Limb (tissue), 2 donors: ENCODE measurements at regions not wholly inside any gene's neighbourhood (a gene's known extent, or its start where the extent isn't known, plus 50 kb on each side); places are given as distances from the start of the nearest gene placed in this dataset.
A peak's percentile ranks its signal among the peaks of the same experiment; 100 is the strongest.

ENCODE experiments used
- DNase-seq, 2 donors: peaks; one replicate each; pipeline ENCODE4 v3.0.0-alpha.2; 2016; ENCODE audit errors: extremely low spot score in 2 of 2

DNA sequence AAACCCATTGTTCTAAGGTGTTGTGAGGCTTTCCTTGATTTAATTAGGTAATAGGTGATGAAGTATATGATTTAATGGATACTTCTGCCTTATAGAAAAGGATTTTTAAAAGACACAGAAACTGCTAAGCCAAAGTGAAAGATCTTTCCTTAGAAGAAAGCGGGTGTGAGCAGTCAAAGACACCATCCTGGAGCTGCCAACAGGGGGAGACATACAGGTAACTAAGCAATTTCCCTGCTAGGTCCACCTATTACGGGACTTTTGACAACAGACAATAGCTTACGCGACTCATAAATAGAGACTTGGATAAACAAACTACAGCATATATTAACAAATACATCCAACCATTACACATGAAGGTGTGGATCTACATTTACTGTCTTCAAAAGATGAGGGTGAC lies 669.5 kb downstream of the SQOR start:
- no peak for DNase-seq

DNA sequence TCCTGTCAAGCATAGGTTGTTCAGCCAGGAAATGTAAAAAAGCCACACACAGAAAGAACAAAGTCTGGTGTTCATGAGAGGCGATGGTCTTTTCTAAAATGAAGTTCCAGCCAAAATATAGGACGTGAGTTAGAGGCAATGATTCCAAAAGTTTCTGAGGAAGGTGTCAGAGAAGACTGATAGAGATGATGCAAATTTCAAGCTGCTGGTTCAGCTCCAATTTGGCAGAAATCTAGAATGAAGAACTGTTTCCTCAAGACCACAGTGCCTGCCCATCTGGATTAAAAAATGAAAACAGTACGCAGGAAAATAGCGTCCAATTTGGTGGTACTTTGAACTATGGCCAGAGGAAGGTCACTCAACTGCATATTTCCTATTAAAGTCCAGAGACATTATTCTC lies 672.9 kb downstream of the SQOR start:
- DNase-seq = no peak

DNA sequence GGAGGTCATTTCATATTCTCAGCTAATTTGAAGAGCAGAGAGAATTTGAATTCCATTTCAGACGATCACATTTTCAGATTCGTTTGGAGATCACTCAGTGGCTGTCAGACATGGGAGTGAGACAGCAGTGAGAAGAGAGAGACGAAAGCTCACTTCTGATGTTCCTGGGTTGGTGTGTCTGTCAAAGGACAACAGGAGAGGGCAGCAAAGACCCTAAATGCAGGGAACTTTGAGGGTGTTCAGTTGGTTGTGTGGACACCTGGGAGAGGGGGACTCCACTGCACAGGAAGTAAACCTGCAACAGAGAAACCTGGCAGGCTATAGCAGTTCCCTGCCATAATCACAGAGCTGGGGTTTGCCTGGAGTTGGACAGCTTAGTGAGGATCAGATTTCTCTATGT lies 675.1 kb downstream of the SQOR start:
- DNase-seq = no peak

DNA sequence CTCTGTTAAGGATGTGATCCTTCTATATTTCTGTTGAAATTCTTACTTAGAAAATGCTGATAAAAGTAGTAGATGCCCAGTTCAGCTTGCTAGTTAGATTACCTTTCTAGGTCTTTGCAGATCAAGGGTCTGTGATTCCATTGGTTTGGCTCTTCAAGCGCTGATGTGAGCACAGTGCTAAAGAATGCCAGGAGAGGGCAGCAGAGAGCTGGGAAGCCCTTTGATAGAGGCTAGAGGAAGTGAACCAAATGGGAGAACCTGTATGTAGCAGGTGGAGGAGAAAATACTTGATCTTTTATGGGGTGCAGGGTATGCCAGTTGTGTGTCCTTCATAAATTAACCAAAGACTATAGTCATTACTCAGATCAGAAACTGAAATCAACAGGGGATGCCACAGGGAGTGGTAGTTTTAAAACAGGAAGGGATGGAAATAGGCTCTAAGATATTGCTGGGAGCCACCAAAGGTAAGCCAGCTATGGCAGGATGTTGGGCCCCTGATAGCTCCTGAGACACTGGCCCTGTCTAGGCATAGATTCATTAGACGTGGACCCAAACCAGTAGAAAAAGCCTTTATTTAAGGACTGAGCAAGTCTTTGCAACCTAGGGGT lies 677.4 kb downstream of the SQOR start:
- peak; percentile 73 to 87 for DNase-seq

DNA sequence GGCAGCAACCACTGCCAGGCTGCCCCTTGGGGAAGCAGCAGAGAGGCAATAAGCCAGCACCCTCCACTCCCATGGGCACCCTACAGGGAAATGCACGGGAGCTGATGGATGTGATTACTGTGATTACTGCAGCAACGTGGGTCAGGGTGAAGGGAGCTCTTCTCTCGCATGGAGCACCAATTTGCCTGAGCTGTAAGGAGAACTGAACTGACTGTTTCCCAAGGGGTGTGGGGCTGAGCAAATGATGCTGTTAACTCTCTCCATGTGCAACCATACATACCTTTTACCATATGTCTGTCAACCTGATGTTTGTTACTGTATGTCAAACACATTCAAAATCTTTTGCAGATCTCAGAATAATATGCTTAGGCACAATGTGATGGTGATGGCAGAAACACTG lies 680.6 kb downstream of the SQOR start:
- no peak for DNase-seq

DNA sequence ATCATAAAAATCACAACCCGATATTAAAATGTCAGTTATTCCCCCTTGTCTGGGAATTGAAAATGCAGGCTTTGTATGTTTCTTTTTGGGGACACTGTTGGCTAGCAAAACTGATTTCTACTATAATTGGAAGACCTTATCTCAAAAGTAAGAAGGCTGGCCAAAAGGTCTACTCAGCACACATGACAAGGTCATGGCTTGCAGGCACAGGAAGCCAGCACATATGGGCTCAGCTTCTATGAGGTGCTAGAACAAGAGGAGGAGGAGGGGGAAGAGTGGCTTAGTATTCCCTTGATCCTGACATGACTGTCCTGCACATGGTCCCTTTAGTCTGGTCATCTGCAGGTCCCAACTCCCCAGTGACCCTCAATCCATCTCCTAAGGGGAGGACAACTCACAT lies 681.2 kb downstream of the SQOR start:
- DNase-seq = no peak

DNA sequence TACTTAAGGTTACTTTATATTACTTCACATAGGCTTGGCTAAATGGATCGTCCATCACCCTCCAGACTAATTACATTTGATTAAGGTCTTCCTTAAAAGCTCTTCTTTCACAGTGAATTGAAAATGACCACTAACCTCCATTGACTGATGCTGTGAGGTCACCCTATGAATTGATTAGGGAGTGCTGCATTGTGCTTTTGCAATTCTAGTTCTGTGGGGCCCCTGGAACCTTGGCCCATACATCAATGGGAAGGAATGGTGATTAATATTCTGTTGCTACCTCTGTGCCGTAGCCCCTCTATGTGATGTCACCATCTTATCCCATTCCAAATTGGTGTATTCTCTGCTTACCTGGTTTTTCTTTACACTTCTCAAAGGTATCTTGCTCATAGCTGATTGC lies 682.2 kb downstream of the SQOR start:
- DNase-seq = no peak

DNA sequence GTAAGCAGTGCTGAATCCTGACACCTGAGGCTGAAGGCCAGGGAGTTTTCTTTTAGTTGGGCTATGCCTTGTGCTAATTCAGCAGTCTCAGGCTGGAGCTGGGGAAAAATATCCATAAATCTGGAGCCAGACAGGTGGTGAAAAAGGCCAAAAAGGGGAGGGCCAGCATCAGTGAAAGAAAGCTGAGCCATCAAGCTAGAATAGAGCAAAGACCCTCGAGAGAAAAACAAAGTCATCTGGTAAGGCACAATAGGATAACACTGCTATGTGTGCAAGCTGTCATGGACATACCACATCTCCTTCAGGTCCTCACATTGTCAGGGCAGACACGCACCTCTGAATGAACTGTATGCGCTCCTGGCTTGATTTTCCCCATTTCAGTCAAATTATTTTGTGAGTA lies 687.9 kb downstream of the SQOR start:
- DNase-seq = no peak

DNA sequence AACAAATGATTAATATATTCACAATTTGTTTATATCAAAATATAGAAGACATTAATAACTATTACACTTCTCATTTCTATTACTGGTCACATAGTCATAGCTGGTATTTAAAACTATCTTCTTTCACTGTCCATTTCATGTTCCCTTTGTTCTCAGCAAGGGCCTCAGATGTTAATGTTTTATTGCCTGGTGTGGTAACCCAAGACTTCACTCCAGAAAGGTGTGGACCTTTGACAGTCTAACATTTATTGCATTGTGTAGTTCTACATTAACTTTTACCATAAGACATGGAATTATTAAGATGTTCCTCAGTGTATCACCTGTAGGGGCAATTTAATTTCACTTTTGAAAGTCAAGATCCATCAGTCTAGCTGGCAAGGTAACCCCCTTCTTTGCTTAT lies 691.3 kb downstream of the SQOR start:
- no peak for DNase-seq

DNA sequence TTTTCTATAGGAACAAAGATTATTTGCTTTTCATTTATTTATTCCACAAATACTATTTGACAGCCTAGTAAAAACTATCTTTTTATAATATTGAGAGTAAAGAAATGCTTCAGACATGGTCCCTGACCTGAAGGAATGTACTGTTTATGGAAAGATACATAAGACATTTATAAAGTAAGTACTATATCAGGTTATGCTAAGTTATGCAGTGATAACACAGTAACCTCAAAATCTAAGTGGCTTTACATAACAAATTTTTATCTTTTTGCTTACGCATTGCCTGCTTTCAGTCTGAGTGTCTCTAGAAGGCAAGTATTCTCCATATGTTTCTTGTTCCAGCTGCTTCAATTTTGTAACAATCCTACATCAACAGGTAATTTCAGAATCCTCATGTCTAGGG lies 694.0 kb downstream of the SQOR start:
- no peak for DNase-seq

DNA sequence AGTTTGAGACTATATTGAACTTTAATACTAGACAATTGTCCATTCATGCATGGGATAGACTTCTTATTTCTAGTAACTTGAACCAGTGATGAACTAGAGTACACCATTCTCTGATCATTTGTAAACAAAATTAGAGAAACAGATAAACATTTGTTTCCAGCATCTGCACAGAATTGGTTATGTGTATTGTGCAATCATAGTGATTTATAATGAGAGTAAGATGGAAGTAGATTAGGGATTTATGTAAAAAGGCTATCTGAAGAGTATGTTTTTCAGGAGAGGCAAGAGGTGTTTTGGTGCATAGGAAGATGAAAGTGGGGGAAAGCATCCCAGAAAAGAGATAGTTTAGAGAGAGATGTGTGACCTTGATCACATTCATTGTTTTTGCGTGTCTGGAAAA lies 695.0 kb downstream of the SQOR start:
- DNase-seq = no peak

DNA sequence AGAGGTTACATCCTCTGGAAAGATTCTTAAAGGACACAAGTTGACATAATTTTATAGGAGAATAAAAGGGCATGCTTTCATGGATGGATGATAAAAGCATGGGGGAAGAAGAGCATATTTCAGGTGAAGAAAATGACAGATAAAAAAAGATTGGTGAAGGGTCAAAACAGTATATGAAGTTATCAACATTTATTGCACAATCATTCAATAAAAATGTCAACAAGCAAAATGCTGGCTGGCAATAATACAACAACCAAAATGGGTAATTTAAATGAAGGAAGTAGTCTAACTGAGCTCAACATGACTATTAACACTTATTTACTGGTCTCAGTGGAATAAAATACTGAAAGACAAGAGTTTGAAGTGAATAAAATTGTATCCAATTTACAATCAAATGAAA lies 696.7 kb downstream of the SQOR start:
- no peak for DNase-seq

DNA sequence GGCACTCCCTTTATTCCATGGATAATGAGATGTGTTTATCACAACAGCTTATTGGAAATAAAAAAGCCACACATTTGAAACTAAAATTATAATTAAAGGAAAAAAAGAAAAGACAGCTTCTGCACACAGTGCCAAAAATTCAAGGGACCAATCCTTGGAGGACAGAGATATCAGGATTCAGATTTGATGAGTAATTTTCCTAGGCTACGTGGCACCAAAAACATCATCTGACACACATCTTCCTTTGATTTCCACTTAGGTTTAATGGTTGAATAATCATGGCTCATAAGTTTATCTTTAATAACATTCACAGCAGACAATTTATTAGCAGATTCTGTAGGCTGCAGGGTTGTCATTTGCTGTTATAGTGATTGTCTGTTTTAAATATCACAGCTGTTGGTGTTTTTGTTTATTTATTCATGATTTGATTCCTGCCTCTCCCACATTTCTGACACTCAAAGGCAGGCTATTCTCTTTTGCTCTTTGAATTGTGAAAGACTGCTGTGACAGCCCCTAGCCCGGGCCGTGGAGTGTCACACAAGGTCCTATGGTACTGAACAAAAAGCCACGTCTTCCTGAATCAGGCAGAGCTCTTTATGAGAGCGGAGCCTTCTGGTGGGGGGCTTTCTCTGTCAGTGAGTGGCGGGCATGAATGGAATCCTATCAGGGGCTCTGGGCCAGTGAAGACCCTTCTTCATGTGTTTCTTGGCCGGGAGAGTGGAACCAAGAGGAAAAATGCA lies 708.5 kb downstream of the SQOR start:
- no peak for DNase-seq

DNA sequence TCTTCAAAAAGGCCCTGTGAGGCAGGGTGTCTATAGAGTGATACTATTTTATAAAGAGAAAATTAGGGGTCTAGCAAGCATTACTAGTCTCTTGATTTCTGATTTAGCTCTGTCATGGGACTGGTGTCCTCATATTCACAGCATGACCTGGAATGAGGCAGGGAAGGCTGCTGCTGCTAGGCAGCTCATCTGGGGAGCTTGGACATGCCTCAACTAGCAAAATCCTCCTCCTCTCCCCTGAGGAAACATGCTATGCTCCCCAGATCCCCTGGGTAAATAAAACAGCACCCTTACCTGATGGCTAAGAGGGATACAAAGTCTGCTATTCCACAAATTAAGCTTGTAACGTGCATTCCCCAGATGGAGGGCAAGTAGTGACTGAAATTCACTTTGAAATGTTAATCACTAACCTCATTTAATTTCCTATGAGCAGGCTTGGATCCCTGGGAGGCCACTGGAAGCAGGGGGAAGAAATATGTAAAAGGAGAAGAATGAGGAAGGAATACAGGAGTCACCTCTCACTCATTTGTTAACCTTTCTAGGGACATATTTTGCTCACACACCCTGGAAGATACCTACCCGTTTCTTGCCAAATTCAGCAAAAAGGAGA lies 709.4 kb downstream of the SQOR start:
- DNase-seq = no peak

DNA sequence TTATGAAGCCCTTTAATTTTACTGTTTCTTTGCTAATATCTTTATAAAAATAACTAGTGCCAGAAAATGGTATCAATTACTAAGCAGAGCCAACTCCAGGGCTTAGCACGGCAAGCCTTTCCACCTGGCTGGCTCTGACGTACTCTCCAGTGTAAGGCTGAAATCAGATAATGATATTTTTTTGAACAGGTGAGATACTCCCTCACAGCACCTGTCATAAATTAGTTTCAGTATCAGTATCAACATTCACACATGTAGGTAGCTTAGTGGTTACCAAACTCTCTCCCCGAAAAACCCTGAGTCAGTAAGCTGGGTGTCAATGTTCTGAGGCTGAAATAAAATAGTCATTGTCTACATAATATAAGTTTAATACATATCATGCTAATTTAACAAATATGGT lies 710.1 kb downstream of the SQOR start:
- no peak for DNase-seq

DNA sequence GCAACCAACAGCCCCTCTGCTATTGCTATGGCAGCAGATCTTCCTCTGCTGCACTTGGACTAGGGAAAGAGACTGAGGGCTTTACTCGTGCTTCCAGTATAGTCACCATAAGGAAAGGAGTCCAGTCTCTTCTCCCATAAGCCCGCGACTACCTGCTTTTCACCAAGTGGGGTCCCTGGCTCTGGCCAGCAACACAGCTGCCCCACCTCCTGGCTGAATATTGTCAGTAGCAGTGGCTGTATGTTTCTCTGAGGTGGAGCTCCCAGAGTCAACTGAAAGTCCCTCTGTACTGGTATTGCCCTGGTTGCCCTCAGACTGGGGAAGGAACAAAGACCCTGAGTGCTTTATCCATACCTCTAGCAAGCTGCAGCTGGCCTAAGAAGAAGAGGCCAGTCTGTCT lies 719.6 kb downstream of the SQOR start:
- no peak for DNase-seq

DNA sequence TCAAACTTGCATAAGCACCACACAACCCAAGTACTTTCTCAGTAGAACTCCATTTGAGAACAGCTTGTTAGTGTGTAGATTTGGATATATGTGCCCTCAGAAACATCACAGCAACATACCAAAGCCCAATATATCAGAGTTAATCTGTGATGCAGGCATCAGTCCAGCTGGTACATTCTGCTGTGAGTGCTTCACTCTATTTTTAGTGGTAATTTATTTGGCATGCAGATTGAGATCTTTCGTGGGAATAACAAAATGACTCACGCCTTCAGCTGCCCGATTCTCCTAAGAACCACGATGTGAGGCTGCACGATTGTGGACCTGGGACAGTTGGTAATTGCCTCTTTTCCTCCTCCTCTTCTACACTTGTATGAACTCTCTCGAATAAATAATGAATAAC lies 730.7 kb downstream of the SQOR start:
- DNase-seq = peak in 1 of 2 donors; percentile 9

DNA sequence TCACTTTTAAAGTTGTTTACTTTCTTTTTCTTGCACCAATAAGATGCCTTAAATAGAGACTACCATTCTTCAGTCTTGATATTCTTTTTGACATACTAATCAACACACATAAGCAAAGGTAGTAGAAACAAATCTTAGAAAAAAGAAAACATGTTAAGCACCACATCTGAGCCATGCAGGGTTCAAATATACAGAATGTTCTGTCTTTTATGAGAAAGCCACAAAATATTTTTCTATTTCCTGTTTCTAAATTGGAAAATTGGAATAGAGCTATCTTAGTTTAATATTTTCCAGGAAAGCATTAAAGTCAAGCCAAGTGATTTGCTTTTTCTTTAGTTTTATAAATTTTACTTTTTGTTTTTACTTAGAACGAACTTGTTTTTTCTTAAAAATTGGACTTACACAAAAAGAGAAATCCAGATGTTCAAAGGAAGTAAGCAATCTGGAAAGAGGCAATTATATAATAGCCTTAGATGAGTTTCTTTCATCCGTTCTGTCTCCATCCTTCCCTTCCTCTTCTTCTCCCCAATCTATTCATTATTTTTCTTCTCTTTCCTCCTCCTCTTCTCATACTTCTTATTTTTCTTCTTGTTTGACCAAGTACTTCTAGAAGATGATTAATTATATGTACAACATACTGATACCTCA lies 731.7 kb downstream of the SQOR start:
- peak in 1 of 2 donors; percentile 24 for DNase-seq

DNA sequence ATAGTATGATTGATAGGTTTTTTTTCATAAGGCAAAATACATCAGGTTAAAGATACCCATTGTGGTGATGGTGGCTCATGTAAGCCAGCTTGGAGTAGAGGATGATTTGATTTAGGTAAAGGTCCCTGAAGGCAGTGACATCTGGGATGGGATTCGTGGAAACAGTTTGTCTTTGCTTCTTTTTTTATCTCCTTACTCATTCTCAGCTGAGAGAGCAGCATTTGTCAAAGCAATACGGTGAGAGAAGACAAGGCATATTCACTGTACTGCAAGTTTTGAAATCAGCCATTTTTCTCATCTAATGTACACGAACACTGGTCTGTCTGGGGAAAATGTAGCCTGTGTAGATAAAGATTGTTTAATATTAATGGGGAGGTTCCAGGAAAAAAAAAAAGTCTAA lies 749.1 kb downstream of the SQOR start:
- DNase-seq = no peak

DNA sequence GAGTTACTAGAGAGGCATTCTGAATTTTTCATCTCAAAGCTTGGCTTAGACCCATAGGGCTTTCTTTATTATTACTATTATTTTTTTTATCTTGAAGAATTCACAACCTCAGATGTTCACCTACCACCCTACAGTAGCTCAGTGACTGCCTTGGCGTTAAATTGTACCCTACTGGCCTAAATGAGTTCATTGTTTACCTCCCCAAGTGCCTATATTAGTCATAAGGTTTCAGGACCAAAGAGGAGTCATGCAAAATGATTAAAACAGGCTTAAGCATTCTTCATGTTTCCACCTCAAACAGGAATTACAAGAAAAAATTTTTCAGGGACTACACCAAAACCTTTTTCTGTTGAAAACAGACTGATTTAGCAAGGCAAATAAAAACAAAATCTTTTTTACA lies 751.5 kb downstream of the SQOR start:
- no peak for DNase-seq

DNA sequence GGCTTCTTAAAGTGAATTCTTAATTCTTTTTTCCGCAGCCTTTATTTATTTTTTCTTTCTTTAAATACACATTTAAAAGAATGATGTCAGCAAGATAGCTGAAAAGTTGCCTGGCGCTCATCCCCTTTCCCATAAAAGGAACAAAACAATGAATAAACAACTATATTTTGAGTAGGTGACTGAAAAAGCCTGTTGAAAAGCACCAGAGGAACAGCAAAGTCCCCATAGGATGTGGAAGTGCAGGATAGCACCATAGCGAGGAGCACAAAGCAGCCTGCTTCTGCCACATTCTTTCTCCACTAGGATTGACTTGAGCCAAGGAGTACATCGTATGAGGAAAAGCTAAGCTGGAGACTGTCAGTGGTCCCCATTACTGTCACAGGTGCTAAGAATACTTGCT lies 754.9 kb downstream of the SQOR start:
- DNase-seq = no peak

DNA sequence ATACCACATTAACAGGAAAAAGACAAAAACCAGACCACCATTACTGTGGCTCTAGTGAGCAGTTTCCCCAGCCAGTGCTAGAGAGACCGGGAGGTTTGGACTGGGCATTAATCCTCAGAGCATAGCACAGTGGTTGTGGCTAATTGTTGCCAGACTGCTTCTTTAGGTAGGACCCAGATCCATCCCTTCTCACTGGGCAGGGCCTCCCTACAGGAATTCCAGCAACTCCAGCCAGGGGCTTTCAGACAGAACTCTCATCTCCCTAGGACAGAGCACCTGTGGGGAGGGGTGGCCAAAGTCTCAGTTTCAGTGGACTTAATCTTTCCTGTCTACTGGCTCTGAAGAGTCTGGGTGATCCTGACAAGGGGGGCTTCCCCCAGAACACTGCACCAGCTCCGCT lies 759.6 kb downstream of the SQOR start:
- DNase-seq = no peak

DNA sequence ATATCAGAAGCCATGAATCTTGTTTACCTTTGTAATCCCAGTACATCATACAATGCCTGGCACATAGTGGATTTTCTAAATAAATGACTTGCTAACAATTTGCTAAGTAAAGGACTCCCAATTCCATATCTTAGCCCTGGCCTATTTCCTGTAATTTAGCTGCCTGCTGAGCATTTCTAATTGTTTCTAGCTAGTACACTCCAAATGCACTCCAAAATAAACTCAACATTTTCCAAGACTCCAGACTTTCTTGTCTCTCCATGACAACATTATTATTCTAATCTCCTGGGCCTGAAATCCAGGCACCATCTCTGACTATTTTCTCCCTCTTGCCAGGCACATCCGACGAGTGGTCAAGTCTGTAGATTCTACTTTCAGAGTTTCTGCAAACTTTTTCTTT lies 773.5 kb downstream of the SQOR start:
- DNase-seq = no peak
